HepG2 (cell line): ENCODE measurements at regions not wholly inside any gene's neighbourhood (a gene's known extent, or its start where the extent isn't known, plus 50 kb on each side); places are given as distances from the start of the nearest gene placed in this dataset.

Source experiments
- AHR ChIP-seq: IDR thresholded peaks from 2 replicates; pipeline ENCODE4 v1.6.1; 2018; ENCODE audit warnings: missing genetic modification reagents, missing compliant biosample characterization
- ATF4 ChIP-seq, 2 experiments: fragments of 450-650 bp in 1 of 2; sonication (generic) in 1 of 2; formaldehyde crosslinking; IDR thresholded peaks; 2 replicates each; pipeline versions ENCODE4 v1.5.0 to v1.8.0; 2020 to 2022; ENCODE audit warnings: mild to moderate bottlenecking in 1 of 2, missing genetic modification reagents in 1 of 2
- CBX2 ChIP-seq, 2 experiments: fragments of 200-600 bp in 1 of 2; sonication (generic); formaldehyde crosslinking in 1 of 2; IDR thresholded peaks; 2 replicates each; pipeline versions ENCODE4 v1.7.0 to v1.8.1; 2018 to 2022; ENCODE audit warnings: low read depth in 2 of 2, low read length in 1 of 2, mild to moderate bottlenecking in 1 of 2, missing genetic modification reagents in 1 of 2
- CEBPG ChIP-seq: IDR thresholded peaks from 2 replicates; pipeline ENCODE4 v1.6.1; 2016
- CHCHD3 ChIP-seq: sonication (generic); formaldehyde crosslinking; IDR thresholded peaks from 2 replicates; pipeline ENCODE4 v1.8.0; 2022; ENCODE audit warnings: mild to moderate bottlenecking, missing genetic modification reagents, moderate library complexity
- FOXC1 ChIP-seq: sonication (generic); formaldehyde crosslinking; IDR thresholded peaks from 2 replicates; pipeline ENCODE4 v1.8.0; 2022; ENCODE audit warnings: mild to moderate bottlenecking, missing genetic modification reagents, borderline replicate concordance
- GATAD2A ChIP-seq: IDR thresholded peaks from 2 replicates; pipeline ENCODE4 v1.6.1; 2016
- GFI1 ChIP-seq: sonication (generic); formaldehyde crosslinking; IDR thresholded peaks from 2 replicates; pipeline ENCODE4 v1.5.0; 2020; ENCODE audit warnings: missing genetic modification reagents, mild to moderate bottlenecking, borderline replicate concordance
- HMGA1 ChIP-seq: sonication (generic); formaldehyde crosslinking; conservative IDR thresholded peaks from 2 replicates; pipeline ENCODE4 v1.4.0; 2020; ENCODE audit warnings: missing genetic modification reagents
- HNRNPL ChIP-seq: fragments of 200-400 bp; formaldehyde crosslinking; IDR thresholded peaks from 2 replicates; pipeline ENCODE4 v1.6.1; 2017; ENCODE audit warnings: mild to moderate bottlenecking, low read depth, low read length
- KMT2B ChIP-seq: IDR thresholded peaks from 2 replicates; pipeline ENCODE4 v1.6.1; 2016; ENCODE audit warnings: missing genetic modification reagents, missing compliant biosample characterization
- MYNN ChIP-seq: sonication (generic); formaldehyde crosslinking; IDR thresholded peaks from 2 replicates; pipeline ENCODE4 v1.4.0; 2020; ENCODE audit warnings: mild to moderate bottlenecking, low read depth, missing genetic modification reagents
- NCOA5 ChIP-seq: sonication (generic); formaldehyde crosslinking; IDR thresholded peaks from 2 replicates; pipeline ENCODE4 v1.4.0; 2020; ENCODE audit warnings: missing genetic modification reagents
- NPAS2 ChIP-seq: sonication (generic); formaldehyde crosslinking; IDR thresholded peaks from 2 replicates; pipeline ENCODE4 v1.8.0; 2022; ENCODE audit warnings: mild to moderate bottlenecking, missing genetic modification reagents, borderline replicate concordance
- PCBP2 ChIP-seq: fragments of 200-400 bp; formaldehyde crosslinking; optimal IDR thresholded peaks from 2 replicates; pipeline ENCODE3; 2018; ENCODE audit warnings: low read length, low read depth; ENCODE audit not compliant: poor library complexity, severe bottlenecking
- POLR2AphosphoS2 ChIP-seq: IDR thresholded peaks from 2 replicates; pipeline ENCODE4 v1.6.1; 2011; ENCODE audit warnings: low read depth, low read length, improper control_type of control experiment
- POLR2AphosphoS5 ChIP-seq: IDR thresholded peaks from 2 replicates; pipeline ENCODE4 v1.6.1; 2012; ENCODE audit warnings: low read depth, low read length
- RCOR2 ChIP-seq: IDR thresholded peaks from 2 replicates; pipeline ENCODE4 v1.6.1; 2016; ENCODE audit warnings: missing biosample characterization, missing genetic modification reagents
- RFX5 ChIP-seq: IDR thresholded peaks from 2 replicates; pipeline ENCODE4 v1.6.1; 2011; ENCODE audit warnings: low read depth, low read length, improper control_type of control experiment
- SIX1 ChIP-seq: sonication (generic); formaldehyde crosslinking; IDR thresholded peaks from 2 replicates; pipeline ENCODE4 v1.4.0; 2020; ENCODE audit warnings: missing genetic modification reagents, borderline replicate concordance
- TAF1 ChIP-seq: sonication (generic); formaldehyde crosslinking; IDR thresholded peaks from 2 replicates; pipeline ENCODE4 v1.4.0; 2020; ENCODE audit warnings: missing genetic modification reagents
- ZBTB2 ChIP-seq: sonication (generic); formaldehyde crosslinking; IDR thresholded peaks from 2 replicates; pipeline ENCODE4 v1.8.0; 2022; ENCODE audit warnings: low read depth, missing genetic modification reagents
- ZFAT ChIP-seq: sonication (generic); formaldehyde crosslinking; conservative IDR thresholded peaks from 2 replicates; pipeline ENCODE4 v1.8.1; 2023; ENCODE audit warnings: missing genetic modification reagents, inconsistent platforms
- ZKSCAN1 ChIP-seq: fragments of 150-350 bp; IDR thresholded peaks from 2 replicates; pipeline ENCODE4 v1.6.1; 2014; ENCODE audit warnings: low read length
- ZMYM3 ChIP-seq: sonication (generic); formaldehyde crosslinking; IDR thresholded peaks from 2 replicates; pipeline ENCODE4 v1.5.1; 2020; ENCODE audit warnings: mild to moderate bottlenecking, missing genetic modification reagents
- ZNF253 ChIP-seq: sonication (generic); formaldehyde crosslinking; IDR thresholded peaks from 2 replicates; pipeline ENCODE4 v1.8.0; 2022; ENCODE audit warnings: mild to moderate bottlenecking, missing genetic modification reagents, borderline replicate concordance
- ZNF260 ChIP-seq: sonication (generic); formaldehyde crosslinking; IDR thresholded peaks from 2 replicates; pipeline ENCODE4 v1.4.0; 2020; ENCODE audit warnings: missing genetic modification reagents, low read depth, mild to moderate bottlenecking, borderline replicate concordance
- ZNF350 ChIP-seq: sonication (generic); formaldehyde crosslinking; IDR thresholded peaks from 2 replicates; pipeline ENCODE4 v1.4.0; 2020; ENCODE audit warnings: mild to moderate bottlenecking, low read depth, missing genetic modification reagents, borderline replicate concordance
- ZNF75D ChIP-seq: sonication (generic); formaldehyde crosslinking; IDR thresholded peaks from 2 replicates; pipeline ENCODE4 v1.8.1; 2023; ENCODE audit warnings: missing genetic modification reagents, mild to moderate bottlenecking, borderline replicate concordance
- ZNF776 ChIP-seq: sonication (generic); formaldehyde crosslinking; IDR thresholded peaks from 2 replicates; pipeline ENCODE4 v1.4.0; 2020; ENCODE audit warnings: mild to moderate bottlenecking, missing genetic modification reagents

GRCh38 chr12:11500188-11500860 is 105.0 kb upstream of the PRB2 start (continued):
- TF ChIP-seq ZBTB2 (CRISPR knock-in tag), result peak; percentile 77; the same call in 1 of the 2 replicates
- TF ChIP-seq CEBPG (CRISPR knock-in tag), result peak; percentile 47
- TF ChIP-seq RFX5, result no peak
- no peak for TF ChIP-seq POLR2AphosphoS5
- TF ChIP-seq NCOA5 (CRISPR knock-in tag), result peak; percentile 47; the same call in 1 of the 2 replicates
- TF ChIP-seq FOXC1 (CRISPR knock-in tag), result peak; percentile 95; the same call in 1 of the 2 replicates
- peak; percentile 73; the same call in 1 of the 2 replicates for TF ChIP-seq ZNF350 (CRISPR knock-in tag)
- peak; percentile 76; the same call in 1 of the 2 replicates for TF ChIP-seq GFI1
- no peak for TF ChIP-seq ZNF260 (CRISPR knock-in tag)
- peak; percentile 70; the same call in 1 of the 2 replicates for TF ChIP-seq CHCHD3 (CRISPR knock-in tag)
- TF ChIP-seq TAF1 (CRISPR knock-in tag), result peak; percentile 60; the same call in 1 of the 2 replicates
- 0 out of 2 replicates have a peak, but pooled peaks have one; percentile 67 for TF ChIP-seq ZFAT (CRISPR knock-in tag)
- TF ChIP-seq POLR2AphosphoS2, result no peak
- no peak for TF ChIP-seq RCOR2 (CRISPR knock-in tag)
- peak; percentile 52; the same call in 1 of the 2 replicates for TF ChIP-seq ZMYM3 (CRISPR knock-in tag)
- TF ChIP-seq PCBP2, result no peak
- no peak for TF ChIP-seq ZKSCAN1
- TF ChIP-seq ZNF776 (CRISPR knock-in tag), result peak; percentile 97
- TF ChIP-seq ZNF75D (CRISPR knock-in tag), result peak; percentile 96
- peak; percentile 93 for TF ChIP-seq HNRNPL
- TF ChIP-seq ATF4 (CRISPR knock-in tag; IDR thresholded peaks at IDR 0.05), result peak in 1 of 2 experiments; percentile 80; a peak in 2 of 4 replicates
- peak; percentile 63 for TF ChIP-seq GATAD2A
- peak; percentile 77 for TF ChIP-seq SIX1 (CRISPR knock-in tag)
- TF ChIP-seq CBX2 (IDR thresholded peaks at IDR 0.05; ENCODE audit: low read depth, low read length), result no peak
- TF ChIP-seq CBX2 (CRISPR knock-in tag; IDR thresholded peaks at IDR 0.05; ENCODE audit: low read depth), result no peak
- TF ChIP-seq NPAS2, result no peak
- peak; percentile 93; the same call in 1 of the 2 replicates for TF ChIP-seq MYNN (CRISPR knock-in tag)
- TF ChIP-seq ZNF253 (CRISPR knock-in tag), result peak; percentile 94
- peak; percentile 89 for TF ChIP-seq KMT2B
- no peak for TF ChIP-seq HMGA1 (CRISPR knock-in tag)
- TF ChIP-seq AHR, result peak; percentile 99; the same call in 1 of the 2 replicates
